ENCODE measurements at regions not wholly inside any gene's neighbourhood (a gene's known extent, or its start where the extent isn't known, plus 50 kb on each side); places are given as distances from the start of the nearest gene placed in this dataset.

- TF ChIP-seq POLR2AphosphoS5 (IDR thresholded peaks at IDR 0.05; ENCODE audit: low read depth) (no peak), CTCF (IDR thresholded peaks at IDR 0.05; ENCODE audit: insufficient read depth, low read length) (no peak), SPI1 (IDR thresholded peaks at IDR 0.05; ENCODE audit: borderline replicate concordance, low read depth) (no peak)
These were observed 62.5 kb upstream of the SIM2 start for GRCh38 chr21:36636439-36636838.
